ENCODE measurements at regions not wholly inside any gene's neighbourhood (a gene's known extent, or its start where the extent isn't known, plus 50 kb on each side); places are given as distances from the start of the nearest gene placed in this dataset.

- DNase-seq (ENCODE audit: low read depth, low spot score) = no peak
Measured at GRCh38 chr22:48647606-48648515, 1179.8 kb downstream of the BRD1 start.

- DNase-seq (ENCODE audit: low read depth, low spot score) = no peak
Measured at GRCh38 chr22:48647051-48647450, 1180.6 kb downstream of the BRD1 start.

GRCh38 chr22:48646216-48646925 is 1181.3 kb downstream of the BRD1 start:
- no peak for DNase-seq (ENCODE audit: low read depth, low spot score)

GRCh38 chr22:48645766-48646165 is 1181.9 kb downstream of the BRD1 start:
- no peak for DNase-seq (ENCODE audit: low read depth, low spot score)

GRCh38 chr22:48644997-48645396 is 1182.7 kb downstream of the BRD1 start:
- no peak for DNase-seq (ENCODE audit: low read depth, low spot score)

GRCh38 chr22:48644108-48644507 is 1183.6 kb downstream of the BRD1 start:
- DNase-seq (ENCODE audit: low read depth, low spot score) = no peak

GRCh38 chr22:48643066-48643731 is 1184.5 kb downstream of the BRD1 start:
- no peak for DNase-seq (ENCODE audit: low read depth, low spot score)

GRCh38 chr22:48642550-48642949 is 1185.1 kb downstream of the BRD1 start:
- DNase-seq (ENCODE audit: low read depth, low spot score) = no peak

- no peak for DNase-seq (ENCODE audit: low read depth, low spot score)
Measured at GRCh38 chr22:48641906-48642475, 1185.7 kb downstream of the BRD1 start.

- no peak for DNase-seq (ENCODE audit: low read depth, low spot score)
Measured at GRCh38 chr22:48640890-48641841, 1186.5 kb downstream of the BRD1 start.

- no peak for DNase-seq (ENCODE audit: low read depth, low spot score)
Measured at GRCh38 chr22:48639896-48640748, 1187.6 kb downstream of the BRD1 start.

GRCh38 chr22:48639021-48639795 is 1188.5 kb downstream of the BRD1 start:
- DNase-seq (ENCODE audit: low read depth, low spot score) = no peak

- no peak for DNase-seq (ENCODE audit: low read depth, low spot score)
Measured at GRCh38 chr22:48637231-48637630, 1190.4 kb downstream of the BRD1 start.

- DNase-seq (ENCODE audit: low read depth, low spot score) = no peak
Measured at GRCh38 chr22:48636746-48637145, 1190.9 kb downstream of the BRD1 start.

- no peak for DNase-seq (ENCODE audit: low read depth, low spot score)
Measured at GRCh38 chr22:48635816-48636215, 1191.9 kb downstream of the BRD1 start.

GRCh38 chr22:48635031-48635430 is 1192.6 kb downstream of the BRD1 start:
- DNase-seq (ENCODE audit: low read depth, low spot score) = no peak

- DNase-seq (ENCODE audit: low read depth, low spot score) = no peak
Measured at GRCh38 chr22:48633996-48634836, 1193.5 kb downstream of the BRD1 start.

- no peak for DNase-seq (ENCODE audit: low read depth, low spot score)
Measured at GRCh38 chr22:48632646-48633246, 1194.9 kb downstream of the BRD1 start.
